Cardiac fibroblast (primary cell): ENCODE measurements at regions not wholly inside any gene's neighbourhood (a gene's known extent, or its start where the extent isn't known, plus 50 kb on each side); places are given as distances from the start of the nearest gene placed in this dataset.

Experiments
- DNase-seq, 2 donors: peaks; one replicate each; pipeline versions ENCODE4 v3.0.0 to v3.0.0-alpha.2; 2010; ENCODE audit warnings: low read depth in 2 of 2
- H3K4me3 ChIP-seq, 2 donors: replicated peaks in 1 of 2; 1 replicate in 1 of 2; 2 replicates in 1 of 2; pipeline ENCODE4 v1.5.1; 2011; ENCODE audit warnings: low read depth in 2 of 2, low read length in 2 of 2, mild to moderate bottlenecking in 2 of 2, moderate library complexity in 1 of 2
- TF ChIP-seq, protein P1 (sequence below): IDR thresholded peaks from one replicate; pipeline ENCODE4 v1.5.1; 2011; ENCODE audit warnings: low read depth, mild to moderate bottlenecking, low read length, inconsistent platforms

GRCh38 chr2:16315458-16315835, 350.2 kb downstream of the CYRIA start:
- no peak for DNase-seq
- no peak overlapping the region for H3K4me3 ChIP-seq
- TF ChIP-seq, protein P1, sequence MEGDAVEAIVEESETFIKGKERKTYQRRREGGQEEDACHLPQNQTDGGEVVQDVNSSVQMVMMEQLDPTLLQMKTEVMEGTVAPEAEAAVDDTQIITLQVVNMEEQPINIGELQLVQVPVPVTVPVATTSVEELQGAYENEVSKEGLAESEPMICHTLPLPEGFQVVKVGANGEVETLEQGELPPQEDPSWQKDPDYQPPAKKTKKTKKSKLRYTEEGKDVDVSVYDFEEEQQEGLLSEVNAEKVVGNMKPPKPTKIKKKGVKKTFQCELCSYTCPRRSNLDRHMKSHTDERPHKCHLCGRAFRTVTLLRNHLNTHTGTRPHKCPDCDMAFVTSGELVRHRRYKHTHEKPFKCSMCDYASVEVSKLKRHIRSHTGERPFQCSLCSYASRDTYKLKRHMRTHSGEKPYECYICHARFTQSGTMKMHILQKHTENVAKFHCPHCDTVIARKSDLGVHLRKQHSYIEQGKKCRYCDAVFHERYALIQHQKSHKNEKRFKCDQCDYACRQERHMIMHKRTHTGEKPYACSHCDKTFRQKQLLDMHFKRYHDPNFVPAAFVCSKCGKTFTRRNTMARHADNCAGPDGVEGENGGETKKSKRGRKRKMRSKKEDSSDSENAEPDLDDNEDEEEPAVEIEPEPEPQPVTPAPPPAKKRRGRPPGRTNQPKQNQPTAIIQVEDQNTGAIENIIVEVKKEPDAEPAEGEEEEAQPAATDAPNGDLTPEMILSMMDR: no peak

- no peak for DNase-seq
- TF ChIP-seq, protein P1: no peak
- H3K4me3 ChIP-seq: no peak overlapping the region
Observed at GRCh38 chr2:16314691-16315457, 350.8 kb downstream of the CYRIA start.

DNA sequence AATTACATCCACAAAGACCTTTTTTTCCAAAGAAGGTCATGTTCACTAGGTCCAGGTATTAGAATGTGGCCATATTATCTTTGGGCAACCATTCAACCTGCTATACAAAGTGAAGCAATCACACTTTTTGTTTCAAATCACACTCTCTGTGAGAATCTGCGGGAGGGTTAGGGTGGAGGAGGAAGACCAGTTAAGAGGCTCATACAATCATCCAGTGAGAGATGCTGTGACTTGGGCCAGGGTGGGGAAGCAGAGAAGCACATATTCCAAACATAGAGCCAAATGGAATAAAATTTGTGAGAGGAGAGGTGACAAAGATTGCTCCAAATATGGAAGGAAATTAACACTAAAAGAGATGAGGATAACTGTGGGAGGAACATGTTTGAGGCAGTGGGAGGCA, 351.6 kb downstream of the CYRIA start:
- no peak overlapping the region for H3K4me3 ChIP-seq
- TF ChIP-seq, protein P1: no peak
- no peak for DNase-seq

GRCh38 chr2:16313235-16313975, 352.2 kb downstream of the CYRIA start:
- TF ChIP-seq, protein P1: no peak
- DNase-seq: no peak
- H3K4me3 ChIP-seq: no peak overlapping the region

DNA sequence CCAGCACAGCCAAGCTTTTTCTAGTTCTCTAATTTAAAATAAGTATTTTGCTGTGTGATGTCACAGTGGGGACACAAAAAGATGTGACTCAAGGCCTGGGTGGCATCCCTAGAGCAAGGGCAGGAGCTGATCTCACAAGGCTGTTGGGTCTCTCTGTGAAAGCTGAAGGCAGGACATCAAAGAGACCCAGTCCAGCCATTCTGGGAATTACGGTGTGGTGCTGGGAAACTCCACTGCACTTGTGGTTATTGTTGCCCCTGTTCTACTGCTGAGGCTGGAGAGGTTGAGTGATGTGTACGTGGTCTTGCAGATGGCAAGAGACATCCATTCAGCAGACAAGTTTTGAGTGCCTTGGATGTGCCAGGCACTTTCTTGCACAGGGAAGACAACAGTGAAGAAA, 352.9 kb downstream of the CYRIA start:
- DNase-seq: no peak
- TF ChIP-seq, protein P1: no peak
- H3K4me3 ChIP-seq: no peak overlapping the region

DNA sequence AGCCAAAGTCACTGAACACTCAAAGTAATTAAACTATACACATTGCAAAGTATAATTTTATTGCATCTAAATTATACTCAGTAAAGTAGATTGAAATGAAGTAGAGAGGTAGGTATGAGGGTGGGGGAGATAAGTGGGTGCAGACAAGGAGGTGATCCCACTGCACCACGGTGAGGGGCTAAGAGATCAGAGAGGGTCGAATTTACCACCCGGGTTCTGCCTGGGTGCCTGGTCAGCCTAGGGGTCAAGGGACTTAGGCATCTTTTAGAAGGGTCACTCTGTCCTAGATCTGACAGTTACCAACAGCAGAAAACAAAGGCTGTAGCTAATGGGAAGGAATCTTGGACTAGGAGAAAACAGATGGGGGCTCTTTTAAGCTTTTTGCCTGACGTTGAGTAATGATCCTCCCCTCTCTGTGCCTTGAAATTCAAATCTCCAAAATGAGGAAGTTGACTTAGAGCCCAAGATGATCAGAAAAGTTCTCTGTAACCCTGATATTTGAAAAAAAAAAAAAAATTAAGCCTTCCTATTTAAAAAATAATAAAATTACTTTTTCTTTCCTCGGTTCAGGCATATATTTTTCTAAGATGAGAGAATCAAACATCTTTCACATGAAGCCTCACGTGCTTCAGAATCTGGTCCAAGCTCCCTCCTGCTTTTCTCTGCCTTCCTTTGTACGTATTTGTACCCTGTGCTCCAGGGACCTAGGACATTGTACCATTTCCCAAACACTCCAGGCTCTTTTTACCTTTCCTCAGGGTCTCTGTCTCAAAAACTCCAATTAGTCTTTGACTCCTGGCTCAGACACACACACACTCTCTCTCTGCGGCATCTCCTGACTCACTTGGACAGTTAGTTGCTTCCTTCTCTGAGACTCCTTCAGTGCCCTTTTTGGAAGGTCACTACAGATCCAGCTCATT, 353.9 kb downstream of the CYRIA start:
- no peak for DNase-seq
- no peak overlapping the region for H3K4me3 ChIP-seq
- TF ChIP-seq, protein P1: no peak
